ENCODE measurements at regions not wholly inside any gene's neighbourhood (a gene's known extent, or its start where the extent isn't known, plus 50 kb on each side); places are given as distances from the start of the nearest gene placed in this dataset.

DNA sequence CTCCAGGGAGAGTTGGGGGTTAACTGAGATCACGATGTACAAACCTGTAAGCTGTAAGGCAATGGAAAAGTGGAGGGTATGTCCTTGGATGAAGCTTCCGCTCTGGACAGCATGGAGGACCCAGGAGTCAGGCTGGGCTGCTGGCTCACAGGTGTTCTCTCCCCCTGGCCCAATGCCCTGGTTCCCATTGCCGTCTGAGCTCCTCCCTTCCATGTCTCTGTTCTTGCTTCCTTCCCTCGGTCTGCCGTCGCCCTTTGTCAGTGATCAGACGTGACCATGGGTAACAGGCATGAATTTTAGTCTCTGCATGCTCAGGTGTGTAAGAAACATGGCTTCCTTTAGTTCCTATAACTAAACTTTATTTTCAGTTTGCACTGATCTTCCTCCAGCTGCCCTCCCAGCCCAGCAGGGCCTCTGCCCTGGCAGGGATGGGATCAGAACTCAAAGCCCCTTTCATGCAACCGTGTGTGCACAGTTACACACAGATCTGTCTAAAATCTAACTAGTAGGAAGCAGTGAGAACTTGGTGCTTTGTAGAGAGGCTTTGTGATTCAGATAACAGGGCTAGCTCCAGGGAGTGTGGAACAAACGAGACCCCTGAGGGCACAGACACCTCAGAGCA lies 51.7 kb upstream of the KCNMB1 start:
- in situ Hi-C loops (cut with HindIII; ENCODE audit: low sequenced_read_pairs) = no loop called here
- H3K4me3 ChIP-seq (ENCODE audit: low read depth, low read length) = no peak overlapping the region
- no peak for DNase-seq (ENCODE audit: low read depth)
- TF ChIP-seq, protein P1, sequence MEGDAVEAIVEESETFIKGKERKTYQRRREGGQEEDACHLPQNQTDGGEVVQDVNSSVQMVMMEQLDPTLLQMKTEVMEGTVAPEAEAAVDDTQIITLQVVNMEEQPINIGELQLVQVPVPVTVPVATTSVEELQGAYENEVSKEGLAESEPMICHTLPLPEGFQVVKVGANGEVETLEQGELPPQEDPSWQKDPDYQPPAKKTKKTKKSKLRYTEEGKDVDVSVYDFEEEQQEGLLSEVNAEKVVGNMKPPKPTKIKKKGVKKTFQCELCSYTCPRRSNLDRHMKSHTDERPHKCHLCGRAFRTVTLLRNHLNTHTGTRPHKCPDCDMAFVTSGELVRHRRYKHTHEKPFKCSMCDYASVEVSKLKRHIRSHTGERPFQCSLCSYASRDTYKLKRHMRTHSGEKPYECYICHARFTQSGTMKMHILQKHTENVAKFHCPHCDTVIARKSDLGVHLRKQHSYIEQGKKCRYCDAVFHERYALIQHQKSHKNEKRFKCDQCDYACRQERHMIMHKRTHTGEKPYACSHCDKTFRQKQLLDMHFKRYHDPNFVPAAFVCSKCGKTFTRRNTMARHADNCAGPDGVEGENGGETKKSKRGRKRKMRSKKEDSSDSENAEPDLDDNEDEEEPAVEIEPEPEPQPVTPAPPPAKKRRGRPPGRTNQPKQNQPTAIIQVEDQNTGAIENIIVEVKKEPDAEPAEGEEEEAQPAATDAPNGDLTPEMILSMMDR (IDR thresholded peaks at IDR 0.05; ENCODE audit: low read depth, low read length, missing control alignments) = no peak

DNA sequence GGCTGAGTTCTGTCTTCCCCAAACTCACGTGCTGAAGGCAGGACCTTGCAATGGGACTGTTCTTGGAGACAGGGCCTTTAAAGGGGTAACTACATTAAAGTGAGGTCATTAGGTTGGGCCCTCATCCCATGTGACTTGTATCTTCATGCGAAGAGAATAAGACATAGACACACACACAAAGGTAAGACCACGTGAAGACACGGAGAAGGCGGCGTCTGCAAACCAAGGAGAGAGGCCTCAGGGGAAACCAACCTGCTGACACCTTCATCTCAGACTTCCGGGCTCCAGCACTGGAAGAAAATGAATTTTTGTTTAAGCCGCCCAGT lies 50.7 kb upstream of the KCNMB1 start:
- no peak overlapping the region for H3K4me3 ChIP-seq (ENCODE audit: low read depth, low read length)
- in situ Hi-C loops (cut with HindIII; ENCODE audit: low sequenced_read_pairs) = no loop called here
- no peak for DNase-seq (ENCODE audit: low read depth)
- TF ChIP-seq, protein P1 (IDR thresholded peaks at IDR 0.05; ENCODE audit: low read depth, low read length, missing control alignments) = no peak

DNA sequence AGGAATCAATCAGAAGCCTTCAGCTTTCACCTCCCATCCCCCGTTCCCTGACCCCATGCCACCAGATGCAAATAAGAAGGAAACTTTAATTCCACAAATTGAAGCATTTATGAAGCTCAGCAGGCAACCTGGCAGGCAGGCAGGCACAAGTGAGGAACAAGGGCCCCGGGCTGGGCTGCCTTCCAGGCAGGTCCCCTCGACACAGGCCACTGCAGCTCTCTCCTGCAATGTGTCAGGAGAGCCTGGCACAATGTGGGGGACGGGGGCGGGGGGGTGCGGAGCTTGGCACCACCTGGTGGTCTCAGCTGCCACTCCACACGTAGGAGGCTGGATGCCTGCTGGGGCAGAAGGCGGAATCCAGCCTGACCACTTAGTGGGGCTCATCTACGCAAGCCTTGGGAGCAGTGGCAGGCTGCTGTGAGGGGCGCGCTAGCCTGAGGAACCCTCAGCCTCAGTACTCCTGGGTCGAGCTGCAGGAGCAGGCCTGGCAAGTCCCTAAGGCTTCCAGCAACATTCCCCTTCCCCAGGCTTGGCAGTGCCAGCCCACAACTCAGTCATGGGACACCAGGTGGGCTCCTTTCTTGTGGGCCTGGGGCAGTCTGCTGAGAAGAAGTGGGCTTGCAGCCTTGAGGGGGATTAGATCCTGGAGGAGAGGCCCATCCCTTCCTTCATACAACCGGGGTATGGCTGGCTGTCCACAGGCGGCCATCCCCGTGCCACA lies 50.2 kb upstream of the KCNMB1 start:
- DNase-seq (ENCODE audit: low read depth) = no peak
- H3K4me3 ChIP-seq (ENCODE audit: low read depth, low read length) = no peak overlapping the region
- TF ChIP-seq, protein P1 (IDR thresholded peaks at IDR 0.05; ENCODE audit: low read depth, low read length, missing control alignments) = no peak
- in situ Hi-C loops (cut with HindIII; ENCODE audit: low sequenced_read_pairs) = no loop called here
